WI38 (cell line): ENCODE measurements at regions not wholly inside any gene's neighbourhood (a gene's known extent, or its start where the extent isn't known, plus 50 kb on each side); places are given as distances from the start of the nearest gene placed in this dataset.

ENCODE experiments used
- H3K4me3 ChIP-seq: 2 replicates; pipeline ENCODE4 v1.5.1; 2011; ENCODE audit warnings: low read depth, mild to moderate bottlenecking, control low read depth, low read length
- TF ChIP-seq, protein P1 (sequence below): IDR thresholded peaks from 2 replicates; pipeline ENCODE4 v1.5.1; 2012; ENCODE audit warnings: low read depth, mild to moderate bottlenecking, control low read depth, low read length

DNA sequence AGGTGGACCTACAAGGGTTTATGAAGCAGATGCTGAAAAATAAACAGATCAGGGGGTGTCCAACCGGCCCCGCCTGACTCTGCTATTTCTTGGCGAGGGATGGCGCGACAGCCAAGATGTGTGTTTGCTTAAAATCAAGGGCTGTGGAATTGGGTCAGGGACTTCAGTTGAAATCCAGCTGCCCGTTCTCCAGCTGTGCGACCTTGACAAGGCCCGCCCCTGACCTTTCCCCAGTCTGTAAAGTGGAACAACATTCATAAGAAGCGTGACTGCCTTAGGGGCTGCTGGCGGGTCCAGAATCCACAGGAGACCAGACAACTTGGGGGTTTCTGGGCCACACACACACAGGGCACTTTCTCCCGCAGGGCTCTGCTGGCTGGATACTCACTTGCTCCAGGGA is 517.5 kb downstream of the PREX1 start:
- TF ChIP-seq, protein P1, sequence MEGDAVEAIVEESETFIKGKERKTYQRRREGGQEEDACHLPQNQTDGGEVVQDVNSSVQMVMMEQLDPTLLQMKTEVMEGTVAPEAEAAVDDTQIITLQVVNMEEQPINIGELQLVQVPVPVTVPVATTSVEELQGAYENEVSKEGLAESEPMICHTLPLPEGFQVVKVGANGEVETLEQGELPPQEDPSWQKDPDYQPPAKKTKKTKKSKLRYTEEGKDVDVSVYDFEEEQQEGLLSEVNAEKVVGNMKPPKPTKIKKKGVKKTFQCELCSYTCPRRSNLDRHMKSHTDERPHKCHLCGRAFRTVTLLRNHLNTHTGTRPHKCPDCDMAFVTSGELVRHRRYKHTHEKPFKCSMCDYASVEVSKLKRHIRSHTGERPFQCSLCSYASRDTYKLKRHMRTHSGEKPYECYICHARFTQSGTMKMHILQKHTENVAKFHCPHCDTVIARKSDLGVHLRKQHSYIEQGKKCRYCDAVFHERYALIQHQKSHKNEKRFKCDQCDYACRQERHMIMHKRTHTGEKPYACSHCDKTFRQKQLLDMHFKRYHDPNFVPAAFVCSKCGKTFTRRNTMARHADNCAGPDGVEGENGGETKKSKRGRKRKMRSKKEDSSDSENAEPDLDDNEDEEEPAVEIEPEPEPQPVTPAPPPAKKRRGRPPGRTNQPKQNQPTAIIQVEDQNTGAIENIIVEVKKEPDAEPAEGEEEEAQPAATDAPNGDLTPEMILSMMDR: no peak
- H3K4me3 ChIP-seq: no peak overlapping the region

DNA sequence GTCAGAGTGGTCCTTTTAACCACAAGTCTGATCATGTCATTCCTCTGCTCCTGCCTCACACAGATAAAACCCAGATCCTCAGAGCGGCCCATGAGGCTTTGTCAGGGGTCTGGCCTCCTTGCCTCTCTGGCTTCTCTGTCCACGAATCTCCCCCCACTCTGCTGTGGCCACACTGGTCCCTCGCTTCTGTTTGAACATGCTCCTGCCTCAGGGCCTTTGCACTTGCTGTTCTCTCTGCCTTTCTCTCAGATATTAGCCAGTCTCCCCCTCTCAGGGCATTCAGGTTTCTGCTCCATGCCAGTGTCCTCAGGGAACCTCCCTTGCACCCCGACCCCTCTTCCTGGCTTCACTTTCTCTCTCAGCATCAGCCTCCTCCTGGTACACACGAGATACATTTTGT is 518.5 kb downstream of the PREX1 start:
- TF ChIP-seq, protein P1: no peak
- H3K4me3 ChIP-seq: no peak overlapping the region

DNA sequence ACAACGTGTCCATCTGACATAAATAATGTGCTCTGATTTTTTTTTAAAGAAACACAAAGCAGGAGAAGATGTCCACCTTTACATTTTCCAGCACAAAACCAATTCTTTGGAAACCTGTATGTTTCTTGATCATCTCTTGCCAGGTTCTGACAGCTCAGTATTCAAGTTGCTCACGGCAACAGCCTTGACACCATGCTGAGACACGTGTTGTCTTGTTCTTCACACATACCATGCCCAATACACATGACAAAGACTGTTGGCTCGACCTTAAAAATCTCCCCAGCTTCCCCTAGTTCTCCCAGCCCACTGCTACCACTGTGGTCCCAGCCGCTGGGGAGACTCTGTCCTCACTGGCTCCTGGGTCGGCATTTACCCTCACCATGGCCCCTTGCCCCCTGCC is 518.9 kb downstream of the PREX1 start:
- H3K4me3 ChIP-seq: no peak overlapping the region
- TF ChIP-seq, protein P1: no peak

DNA sequence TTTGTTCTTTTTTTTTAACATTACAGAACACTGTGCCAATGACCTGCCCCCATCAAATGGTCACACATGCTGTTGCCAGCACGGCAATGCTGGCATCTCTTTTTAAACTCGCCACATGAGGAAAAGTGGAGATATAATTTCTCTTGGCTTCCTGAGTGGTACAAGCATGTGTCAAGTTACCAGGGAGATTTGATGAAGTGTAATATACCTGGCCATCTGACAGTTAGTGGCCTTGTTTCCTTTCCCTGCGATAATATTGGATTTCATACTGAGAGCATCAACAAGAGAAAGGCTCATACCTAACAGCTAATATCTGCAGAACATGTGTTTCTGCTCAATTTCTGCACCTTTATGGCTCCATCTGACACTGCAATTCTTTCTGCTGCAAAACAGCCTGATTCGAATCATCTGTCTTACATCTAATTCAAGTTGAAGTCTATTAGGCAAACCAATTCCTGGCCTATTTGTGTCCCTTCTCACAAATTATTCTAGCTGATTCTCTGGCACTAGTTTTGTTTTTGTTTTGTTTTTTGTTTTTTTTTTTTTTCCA is 519.5 kb downstream of the PREX1 start:
- H3K4me3 ChIP-seq: no peak overlapping the region
- TF ChIP-seq, protein P1: no peak

DNA sequence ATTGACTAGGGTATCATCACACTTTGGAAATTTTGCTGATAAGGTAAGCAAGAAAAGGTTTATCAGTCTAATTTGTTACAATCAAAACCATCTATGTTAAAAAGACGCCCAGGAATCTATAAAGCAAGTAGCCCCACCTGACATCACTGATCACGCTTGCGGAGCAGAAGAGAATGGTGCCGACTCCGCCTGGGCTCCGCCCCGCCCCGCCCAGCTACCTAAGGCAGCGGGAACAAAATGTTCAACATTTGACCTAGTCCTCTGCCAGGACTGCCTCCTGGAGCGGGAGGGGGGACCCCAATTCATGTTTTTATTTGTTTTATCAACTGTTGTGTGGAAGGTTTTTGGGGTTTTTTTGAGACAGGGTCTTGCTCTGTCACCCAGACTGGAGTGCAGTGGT is 520.5 kb downstream of the PREX1 start:
- H3K4me3 ChIP-seq: no peak overlapping the region

DNA sequence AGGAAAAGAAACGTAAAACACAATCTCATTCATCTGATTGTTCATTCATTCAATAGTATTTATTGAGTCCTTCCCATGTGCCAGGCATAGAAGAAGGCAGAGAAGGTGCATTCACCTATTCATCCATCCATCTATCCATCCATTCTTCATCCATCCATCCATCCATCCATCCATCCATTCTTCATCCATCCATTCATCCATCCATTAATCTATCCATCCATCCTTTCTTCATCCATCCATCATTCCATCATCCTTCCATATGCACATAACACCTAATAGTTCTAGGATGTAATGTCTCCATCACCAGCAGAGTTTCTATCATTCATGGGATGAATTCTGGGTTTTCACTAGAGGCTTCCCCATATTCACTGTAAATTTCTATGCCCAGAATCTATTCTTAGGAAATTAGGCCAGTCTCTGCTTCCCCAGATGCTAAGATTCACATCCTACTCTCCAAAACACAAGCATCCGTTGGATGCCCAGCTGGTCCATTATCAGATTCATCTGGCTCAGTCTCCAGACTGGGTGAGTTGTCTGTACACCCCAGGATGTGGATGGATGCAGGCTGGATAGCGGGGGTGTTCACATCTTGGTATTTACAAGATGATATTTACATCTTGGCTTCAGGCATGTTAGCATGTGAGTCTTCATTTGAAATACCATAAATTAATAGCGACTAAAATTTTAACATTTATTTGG is 517.7 kb upstream of the SULF2 start:
- TF ChIP-seq, protein P1: no peak
- H3K4me3 ChIP-seq: no peak overlapping the region

More for the DNA sequence above, 520.5 kb downstream of the PREX1 start:
- TF ChIP-seq, protein P1: no peak

DNA sequence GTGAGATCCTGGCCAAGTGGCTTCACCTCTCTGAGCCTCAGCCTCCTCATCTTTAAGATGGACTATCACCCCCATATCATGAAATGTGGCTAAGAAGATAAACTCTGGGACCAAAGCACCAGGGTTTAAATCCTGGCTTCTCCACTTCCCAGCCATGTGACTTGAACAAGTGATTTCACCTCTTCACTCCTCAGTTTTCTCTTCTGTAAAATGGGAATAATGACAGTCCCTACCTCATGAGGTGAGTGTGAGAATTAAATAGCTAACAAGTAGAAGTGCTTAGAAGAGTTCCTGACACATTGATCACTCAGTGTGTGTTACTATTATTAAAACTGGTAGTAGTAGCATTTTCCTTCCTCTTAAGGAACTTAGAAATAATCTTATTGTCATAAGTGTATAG is 516.9 kb upstream of the SULF2 start:
- TF ChIP-seq, protein P1: no peak
- H3K4me3 ChIP-seq: no peak overlapping the region
